Erythroblast (primary cell): ENCODE measurements at regions not wholly inside any gene's neighbourhood (a gene's known extent, or its start where the extent isn't known, plus 50 kb on each side); places are given as distances from the start of the nearest gene placed in this dataset.

ENCODE experiments used
- GATA1 ChIP-seq: IDR thresholded peaks from 2 replicates; pipeline ENCODE4 v1.6.1; 2011; ENCODE audit warnings: low read depth, mild to moderate bottlenecking, control low read depth, low read length, moderate library complexity
- POLR2A ChIP-seq: IDR thresholded peaks from 2 replicates; pipeline ENCODE4 v1.6.1; 2011; ENCODE audit warnings: mild to moderate bottlenecking, low read length

DNA sequence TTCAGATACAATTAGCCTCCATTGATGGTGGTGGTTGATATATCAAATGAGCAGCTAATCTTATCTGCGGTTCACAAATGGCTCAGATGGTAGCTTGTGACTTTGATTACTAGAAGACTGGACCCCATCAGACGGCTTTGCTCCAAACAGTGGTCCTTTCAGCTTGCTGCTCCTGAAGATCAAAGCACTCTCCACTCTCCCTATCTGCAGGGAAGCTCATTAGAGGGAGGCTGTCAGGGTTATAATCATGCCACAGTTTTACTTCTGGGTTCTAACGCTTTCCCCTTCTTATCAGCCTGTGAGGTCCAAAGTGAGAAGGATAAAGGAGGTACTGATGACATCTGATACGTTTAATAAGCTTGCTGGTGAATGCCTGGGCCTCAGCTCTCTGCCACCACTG is 247.1 kb upstream of the NT5C1B start:
- TF ChIP-seq POLR2A (no peak), GATA1 (no peak)
